GM12878 (cell line): ENCODE measurements at regions not wholly inside any gene's neighbourhood (a gene's known extent, or its start where the extent isn't known, plus 50 kb on each side); places are given as distances from the start of the nearest gene placed in this dataset.

Experiments used
- ATAC-seq: fragments of 200-7000 bp; cut with Tn5 transposase; 3 replicates; pipeline ENCODE4 v1.9.1; 2020; ENCODE audit warnings: mild to moderate bottlenecking, moderate library complexity
- BruUV-seq: library from RNA; stranded (reverse); fragments of 400-500 nt; replicated peaks from 2 replicates; lab custom pipeline; 2021; lab: Mats Ljungman, UMichigan
- CTCF ChIA-PET: fragments of 300-600 bp; sonication (Branson Sonifier 250); formaldehyde crosslinking; extraction: SDS; loops from one replicate; lab custom pipeline; 2021; ENCODE audit warnings: inconsistent platforms; lab: Yijun Ruan, JAX
- POLR2A ChIA-PET: fragments of 350-600 bp; formaldehyde crosslinking; extraction: SDS; loops from one replicate; lab custom pipeline; 2021; ENCODE audit warnings: inconsistent platforms; lab: Charles Lee
- RAD21 ChIA-PET: fragments of 300-600 bp; sonication (Branson Sonifier 250); formaldehyde crosslinking; loops from one replicate; lab custom pipeline; 2023; ENCODE audit warnings: antibody characterized with exemption; ENCODE audit not compliant: unreplicated experiment; lab: Charles Lee
- SMC1A ChIA-PET: fragments of 300-600 bp; sonication (Branson Sonifier 250); formaldehyde crosslinking; loops from one replicate; lab custom pipeline; 2023; ENCODE audit not compliant: unreplicated experiment, uncharacterized antibody; lab: Charles Lee
- DNase-seq: peaks from one replicate; pipeline ENCODE4 v3.0.0-alpha.2; 2011; ENCODE audit warnings: low read depth, low spot score
- FAIRE-seq: peaks from 3 replicates; lab custom pipeline; 2011; peaks lifted over from hg19 to GRCh38; lab: Jason Lieb, UNC
- H2AFZ ChIP-seq: 2 replicates; pipeline ENCODE4 v1.6.0; 2011; ENCODE audit warnings: low read depth, low read length, control low read depth; ENCODE audit not compliant: control insufficient read depth
- H3K27ac ChIP-seq: 2 replicates; pipeline ENCODE4 v1.5.1; 2011; ENCODE audit warnings: control low read depth; ENCODE audit not compliant: control insufficient read depth, insufficient read depth
- H3K27me3 ChIP-seq, 2 experiments: replicated peaks in 1 of 2; 2 replicates each; pipeline versions ENCODE4 v1.6.0 to v1.6.1; 2011; ENCODE audit warnings: low read length in 1 of 2; ENCODE audit not compliant: control insufficient read depth in 2 of 2, insufficient read depth in 2 of 2
- H3K36me3 ChIP-seq, 2 experiments: 2 replicates each; pipeline ENCODE4 v1.5.1; 2011; ENCODE audit warnings: low read length in 1 of 2; ENCODE audit not compliant: control insufficient read depth in 2 of 2, insufficient read depth in 2 of 2
- H3K4me1 ChIP-seq: 2 replicates; pipeline ENCODE4 v1.6.1; 2011; ENCODE audit warnings: mild to moderate bottlenecking, low read length, moderate library complexity, mixed read lengths; ENCODE audit not compliant: control insufficient read depth, insufficient read depth
- H3K4me2 ChIP-seq: 2 replicates; pipeline ENCODE4 v1.6.0; 2011; ENCODE audit warnings: control low read depth; ENCODE audit not compliant: control insufficient read depth, insufficient read depth
- H3K4me3 ChIP-seq: fragments of 200-600 bp; sonication (generic); 2 replicates; pipeline ENCODE4 v1.5.1; 2016
- H3K79me2 ChIP-seq: 2 replicates; pipeline ENCODE4 v1.6.0; 2011; ENCODE audit warnings: low read length; ENCODE audit not compliant: control insufficient read depth, insufficient read depth
- H3K9ac ChIP-seq: 2 replicates; pipeline ENCODE4 v1.8.0; 2011; ENCODE audit warnings: low read length, control low read depth, mixed read lengths; ENCODE audit not compliant: control insufficient read depth, insufficient read depth
- H3K9me3 ChIP-seq: replicated peaks from 3 replicates; pipeline ENCODE4 v1.5.1; 2011; ENCODE audit warnings: mild to moderate bottlenecking, low read length; ENCODE audit not compliant: control insufficient read depth, insufficient read depth
- H4K20me1 ChIP-seq: 2 replicates; pipeline ENCODE4 v1.6.0; 2011; ENCODE audit not compliant: control insufficient read depth, insufficient read depth
- BHLHE40 ChIP-seq, 2 experiments: fragments of 450-650 bp in 1 of 2; IDR thresholded peaks; 2 replicates each; pipeline ENCODE4 v1.6.1; 2011 to 2017; ENCODE audit warnings: low read depth in 2 of 2, borderline replicate concordance in 1 of 2, improper control_type of control experiment in 1 of 2, low read length in 1 of 2, mild to moderate bottlenecking in 1 of 2
- DPF2 ChIP-seq: fragments of 450-650 bp; IDR thresholded peaks from 2 replicates; pipeline ENCODE4 v1.6.1; 2017; ENCODE audit warnings: mild to moderate bottlenecking
- LARP7 ChIP-seq: fragments of 450-650 bp; IDR thresholded peaks from 2 replicates; pipeline ENCODE4 v1.6.1; 2017; ENCODE audit warnings: mild to moderate bottlenecking
- PKNOX1 ChIP-seq: fragments of 450-650 bp; IDR thresholded peaks from 2 replicates; pipeline ENCODE4 v1.6.1; 2016; ENCODE audit warnings: mild to moderate bottlenecking
- RUNX3 ChIP-seq: IDR thresholded peaks from 2 replicates; pipeline ENCODE4 v1.6.1; 2012; ENCODE audit warnings: low read length, inconsistent platforms
- SPI1 ChIP-seq: IDR thresholded peaks from 2 replicates; pipeline ENCODE4 v1.6.1; 2011; ENCODE audit warnings: low read depth, mild to moderate bottlenecking, low read length, moderate library complexity, borderline replicate concordance; ENCODE audit not compliant: insufficient read depth
- SUPT20H ChIP-seq: IDR thresholded peaks from 2 replicates; pipeline ENCODE4 v1.6.1; 2011; ENCODE audit warnings: low read depth, mild to moderate bottlenecking, low read length, moderate library complexity, borderline replicate concordance; ENCODE audit not compliant: control insufficient read depth
- TCF3 ChIP-seq: IDR thresholded peaks from 2 replicates; pipeline ENCODE4 v1.6.1; 2012; ENCODE audit warnings: low read depth, mild to moderate bottlenecking, low read length, borderline replicate concordance; ENCODE audit not compliant: insufficient read depth
- WGBS: methylation state at CpG from one replicate; pipeline ENCODE4 v1.1.6; 2016; ENCODE audit warnings: low lambda C conversion rate; ENCODE audit not compliant: insufficient replicate concordance, insufficient coverage; ENCODE audit errors: missing lambda C conversion rate; 5-methylcytosine and 5-hydroxymethylcytosine counted together
- in situ Hi-C: fragments of 300-500 bp; cut with MboI; formaldehyde crosslinking; loops from 9 replicates; pipeline ENCODE4 v1.14.3; 2018; ENCODE audit warnings: mixed read lengths
- intact Hi-C: fragments of 100-400 bp; cut with micrococcal nuclease; formaldehyde crosslinking; loops from one replicate; pipeline ENCODE4 v1.14.2; 2022; ENCODE audit not compliant: unreplicated experiment

DNA sequence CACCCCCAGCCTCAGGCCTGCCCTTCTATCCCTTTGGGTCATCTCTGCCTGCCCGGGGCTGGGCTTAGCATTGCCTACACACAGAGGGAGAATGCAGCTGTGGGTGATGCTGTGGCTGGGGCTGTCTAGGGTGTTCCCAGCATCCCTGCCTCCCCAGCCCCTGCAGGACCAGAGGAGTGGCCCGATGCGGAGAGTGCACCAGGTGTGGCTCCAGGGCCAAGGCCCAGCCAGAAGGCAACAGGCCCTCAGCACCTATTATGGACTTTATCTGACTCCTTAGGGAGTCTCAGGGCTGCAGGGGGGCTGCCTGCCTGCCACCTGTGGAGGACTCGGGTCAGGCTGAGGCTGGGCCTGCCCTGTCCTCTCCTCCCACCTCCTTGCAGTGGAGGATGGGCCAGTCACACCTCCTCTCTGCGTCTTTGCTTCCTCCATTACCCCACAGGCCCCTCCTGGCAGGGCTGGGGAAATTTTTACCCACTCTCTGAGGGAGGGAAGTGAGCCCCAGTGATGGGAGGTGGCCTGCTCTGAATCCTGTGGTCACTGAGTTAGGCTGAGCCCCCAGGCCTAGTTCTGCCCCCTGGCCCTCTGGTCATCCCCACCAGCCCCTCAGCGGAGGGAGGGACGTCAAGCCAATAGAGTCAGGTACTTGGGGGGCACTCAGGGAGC, 92.9 kb upstream of the PCBD1 start:
- 56% methylated on average over 7 of the region's 7 CpGs for WGBS
- Histone ChIP-seq H3K27me3 (no peaks in the 10 kb centered on the region), H4K20me1 (no peaks in the 10 kb centered on the region), H3K4me2 (no peak overlapping the region), H3K4me1 (peaks cover 21% of the 10 kb centered on the region), H3K4me3 (no peak overlapping the region), H3K27ac (no peak overlapping the region; the same call in 1 of the 2 replicates), H3K79me2 (no peaks in the 10 kb centered on the region), H3K9me3 (no peaks in the 10 kb centered on the region), H3K36me3 (no peaks in the 10 kb centered on the region), H3K9ac (no peak overlapping the region; the same call in 1 of the 2 replicates), H2AFZ (peak overlapping the region; percentile 25)
- ChIA-PET SMC1A (interaction anchor here (2.1 kb wide), 1 partner anchor 10 kb away, joined by 8 read pairs; no protein-coding TSS in a partner anchor), RAD21 (interaction anchor here (1.4 kb wide), 1 partner anchor 13 kb away, joined by 4 read pairs; no protein-coding TSS in a partner anchor), CTCF (interaction anchor here (1.1 kb wide), 1 partner anchor 14 kb away, joined by 3 read pairs; no protein-coding TSS in a partner anchor), POLR2A (interaction anchor here (0.5 kb wide), 1 partner anchor 581 kb away, joined by 3 read pairs; no protein-coding TSS in a partner anchor)
- TF ChIP-seq TCF3: no peak
- TF ChIP-seq BHLHE40 (IDR thresholded peaks at IDR 0.05; ENCODE audit: borderline replicate concordance in 1 of 2, low read depth in 2 of 2, low read length in 1 of 2): 0 out of 4 replicates have a peak, but pooled peaks of 1 of the 2 experiments have one; percentile 4
- peak; percentile 30; the same call in 1 of the 2 replicates for TF ChIP-seq RUNX3
- TF ChIP-seq DPF2: 0 out of 2 replicates have a peak, but pooled peaks have one; percentile 8
- no peak for TF ChIP-seq PKNOX1
- no peak for TF ChIP-seq SUPT20H
- TF ChIP-seq LARP7: 0 out of 2 replicates have a peak, but pooled peaks have one; percentile 23
- peak; percentile 51; the same call in 1 of the 2 replicates for TF ChIP-seq SPI1
- intact Hi-C loops: no loop called here
- FAIRE-seq (no peak), DNase-seq (no peak), ATAC-seq (peak; percentile 76)
- no TSS peak for BruUV-seq
- in situ Hi-C loops: no loop called here
